WERI-Rb-1 (cell line): ENCODE measurements at regions not wholly inside any gene's neighbourhood (a gene's known extent, or its start where the extent isn't known, plus 50 kb on each side); places are given as distances from the start of the nearest gene placed in this dataset.

Source experiments
- DNase-seq: peaks from one replicate; pipeline ENCODE4 v3.0.0-alpha.2; 2020
- H3K27ac ChIP-seq: fragments of 250-450 bp; sonication (Bioruptor Pico); 2 replicates; pipeline ENCODE4 v1.5.1; 2020; ENCODE audit warnings: mild to moderate bottlenecking, moderate library complexity
- H3K27me3 ChIP-seq: fragments of 250-450 bp; sonication (Bioruptor Pico); 2 replicates; pipeline ENCODE4 v1.5.1; 2021; ENCODE audit warnings: mild to moderate bottlenecking, low read depth, moderate library complexity; ENCODE audit not compliant: insufficient read depth, severe bottlenecking
- H3K36me3 ChIP-seq: fragments of 250-450 bp; sonication (Bioruptor Pico); 2 replicates; pipeline ENCODE4 v1.5.1; 2020; ENCODE audit warnings: mild to moderate bottlenecking, moderate library complexity
- H3K4me3 ChIP-seq: 2 replicates; pipeline ENCODE4 v1.5.1; 2011; ENCODE audit warnings: low read depth, mild to moderate bottlenecking, control low read depth, low read length
- H3K9me3 ChIP-seq: fragments of 250-450 bp; sonication (Bioruptor Pico); 2 replicates; pipeline ENCODE4 v1.5.1; 2021; ENCODE audit warnings: mild to moderate bottlenecking, moderate library complexity; ENCODE audit not compliant: severe bottlenecking
- TF ChIP-seq, protein P1 (sequence below): IDR thresholded peaks from 2 replicates; pipeline ENCODE4 v1.5.1; 2011; ENCODE audit warnings: low read depth, mild to moderate bottlenecking, control low read depth, inconsistent platforms, low read length

DNA sequence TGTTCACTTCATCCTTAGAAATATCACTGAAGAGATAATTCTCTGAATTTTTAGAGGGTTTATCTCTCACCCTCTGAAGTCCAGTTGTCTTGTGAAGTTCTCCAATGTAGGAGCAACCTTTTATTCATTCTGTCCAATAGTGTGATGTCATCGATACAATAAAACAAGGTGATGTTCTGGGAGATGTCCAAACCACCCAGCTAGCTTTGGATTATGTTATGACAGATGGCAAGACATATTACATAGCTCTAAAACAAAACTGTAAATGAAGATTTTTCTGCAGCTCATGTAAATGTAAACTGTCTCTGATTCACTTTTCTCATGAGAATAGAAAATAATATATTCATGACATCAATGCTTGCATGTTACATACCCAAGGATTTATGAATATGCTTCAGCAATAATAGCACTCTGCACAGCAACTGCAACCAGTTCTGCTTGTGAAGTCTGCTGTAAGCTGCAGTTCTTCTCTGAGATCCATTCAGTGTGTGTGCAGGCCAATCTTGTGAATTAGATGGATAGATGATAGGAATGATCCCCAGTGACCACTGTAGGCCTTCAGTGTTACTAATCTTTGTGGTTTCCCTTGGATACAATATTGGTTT lies 172.6 kb upstream of the CDH12 start:
- H3K4me3 ChIP-seq = no peak overlapping the region
- no peaks in the 10 kb centered on the region for H3K36me3 ChIP-seq
- DNase-seq = no peak
- no peaks in the 10 kb centered on the region for H3K27me3 ChIP-seq
- no peak overlapping the region for H3K27ac ChIP-seq
- TF ChIP-seq, protein P1, sequence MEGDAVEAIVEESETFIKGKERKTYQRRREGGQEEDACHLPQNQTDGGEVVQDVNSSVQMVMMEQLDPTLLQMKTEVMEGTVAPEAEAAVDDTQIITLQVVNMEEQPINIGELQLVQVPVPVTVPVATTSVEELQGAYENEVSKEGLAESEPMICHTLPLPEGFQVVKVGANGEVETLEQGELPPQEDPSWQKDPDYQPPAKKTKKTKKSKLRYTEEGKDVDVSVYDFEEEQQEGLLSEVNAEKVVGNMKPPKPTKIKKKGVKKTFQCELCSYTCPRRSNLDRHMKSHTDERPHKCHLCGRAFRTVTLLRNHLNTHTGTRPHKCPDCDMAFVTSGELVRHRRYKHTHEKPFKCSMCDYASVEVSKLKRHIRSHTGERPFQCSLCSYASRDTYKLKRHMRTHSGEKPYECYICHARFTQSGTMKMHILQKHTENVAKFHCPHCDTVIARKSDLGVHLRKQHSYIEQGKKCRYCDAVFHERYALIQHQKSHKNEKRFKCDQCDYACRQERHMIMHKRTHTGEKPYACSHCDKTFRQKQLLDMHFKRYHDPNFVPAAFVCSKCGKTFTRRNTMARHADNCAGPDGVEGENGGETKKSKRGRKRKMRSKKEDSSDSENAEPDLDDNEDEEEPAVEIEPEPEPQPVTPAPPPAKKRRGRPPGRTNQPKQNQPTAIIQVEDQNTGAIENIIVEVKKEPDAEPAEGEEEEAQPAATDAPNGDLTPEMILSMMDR = no peak
- H3K9me3 ChIP-seq = no peaks in the 10 kb centered on the region

DNA sequence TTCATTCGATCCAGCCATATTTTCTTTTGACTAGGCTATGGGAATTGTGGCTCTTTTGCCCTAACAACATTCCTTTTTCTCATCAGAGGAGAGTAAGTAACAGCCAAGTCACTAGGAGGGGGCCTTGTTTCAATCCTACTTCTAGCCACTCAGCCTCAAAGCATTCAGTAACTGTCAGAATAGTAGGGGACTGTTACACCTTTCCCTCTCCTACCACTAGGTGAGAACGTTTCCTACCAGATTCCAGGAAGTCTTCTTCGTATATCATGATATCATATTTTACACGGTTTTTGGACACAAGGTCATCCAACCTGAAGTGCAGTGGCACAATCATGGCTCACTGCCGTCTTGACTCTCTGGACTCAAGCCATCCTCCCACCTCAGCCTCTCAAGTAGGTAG lies 171.3 kb upstream of the CDH12 start:
- no peaks in the 10 kb centered on the region for H3K27me3 ChIP-seq
- TF ChIP-seq, protein P1 = no peak
- no peaks in the 10 kb centered on the region for H3K36me3 ChIP-seq
- H3K9me3 ChIP-seq = no peaks in the 10 kb centered on the region
- H3K4me3 ChIP-seq = no peak overlapping the region
- H3K27ac ChIP-seq = no peak overlapping the region
- DNase-seq = no peak

DNA sequence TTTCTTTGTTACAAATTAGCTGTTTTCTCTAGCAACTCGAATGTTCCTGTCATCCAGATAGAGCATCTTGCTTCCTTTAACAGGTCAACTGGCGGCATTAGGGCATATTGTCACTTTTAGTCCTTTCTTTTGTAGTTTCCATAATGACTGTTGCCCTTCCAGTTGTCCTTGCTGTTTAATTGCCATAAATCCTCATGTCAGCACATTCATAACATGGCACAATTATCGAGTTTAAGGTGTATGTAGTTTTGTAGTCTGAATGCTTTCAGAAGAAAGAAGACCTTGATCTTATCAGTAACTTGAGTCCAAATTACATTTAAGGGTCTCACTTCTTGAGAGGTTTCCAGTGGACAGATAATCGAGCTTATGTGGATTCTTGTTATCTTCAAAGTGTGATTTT lies 161.7 kb upstream of the CDH12 start:
- Histone ChIP-seq H3K27ac (no peak overlapping the region), H3K27me3 (no peaks in the 10 kb centered on the region), H3K36me3 (no peaks in the 10 kb centered on the region), H3K9me3 (no peaks in the 10 kb centered on the region), H3K4me3 (no peak overlapping the region)
- TF ChIP-seq, protein P1 = no peak
- DNase-seq = no peak

DNA sequence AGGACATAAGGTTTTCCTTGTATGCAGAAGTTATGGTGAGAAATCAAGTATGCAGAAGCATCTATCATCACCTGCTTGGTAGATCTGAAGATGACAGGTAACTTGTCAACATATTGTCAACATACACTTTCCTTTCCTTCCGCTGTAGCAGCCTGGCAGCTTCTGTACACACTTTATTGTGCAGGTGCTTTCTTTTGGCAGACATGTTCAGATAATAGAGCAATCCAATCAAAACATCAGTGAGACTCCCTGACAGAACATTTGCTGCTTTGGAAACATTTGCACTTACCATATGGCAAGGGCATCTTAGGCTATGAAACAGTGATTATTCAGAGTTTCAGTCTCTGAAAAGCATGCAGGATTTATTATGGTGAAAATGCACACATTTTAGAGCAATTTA lies 161.1 kb upstream of the CDH12 start:
- H3K36me3 ChIP-seq = no peaks in the 10 kb centered on the region
- no peak for DNase-seq
- no peak overlapping the region for H3K27ac ChIP-seq
- H3K4me3 ChIP-seq = no peak overlapping the region
- H3K27me3 ChIP-seq = no peaks in the 10 kb centered on the region
- TF ChIP-seq, protein P1 = no peak
- H3K9me3 ChIP-seq = no peaks in the 10 kb centered on the region

DNA sequence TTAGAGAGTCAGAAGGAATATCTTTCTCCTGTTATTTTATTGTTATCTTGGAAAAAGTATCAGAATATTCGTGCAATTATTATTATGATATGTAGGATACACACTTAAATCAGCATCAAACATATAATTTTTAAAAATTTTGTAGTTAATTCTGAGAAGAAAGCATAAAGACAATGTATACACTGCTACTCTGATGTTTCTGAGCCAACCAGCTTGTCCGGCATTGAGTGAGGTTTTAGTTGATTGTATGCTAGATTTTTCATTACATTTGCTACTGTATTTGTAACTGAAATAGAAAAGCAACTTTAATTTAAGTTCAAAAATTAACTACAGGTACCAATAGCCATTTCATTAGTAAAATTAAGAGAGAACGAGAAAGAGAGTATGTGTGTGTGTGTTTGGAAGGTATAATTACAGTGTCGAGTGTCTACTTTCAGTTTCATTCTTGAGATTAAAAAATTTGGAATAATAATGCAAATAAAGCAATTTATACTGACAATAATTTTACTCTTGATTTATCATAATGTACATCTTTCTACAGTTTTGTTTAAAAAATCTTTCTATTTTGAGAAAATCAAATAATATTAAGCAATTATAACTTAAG lies 160.4 kb upstream of the CDH12 start:
- Histone ChIP-seq H3K4me3 (no peak overlapping the region), H3K36me3 (no peaks in the 10 kb centered on the region), H3K9me3 (no peaks in the 10 kb centered on the region), H3K27me3 (no peaks in the 10 kb centered on the region), H3K27ac (no peak overlapping the region)
- TF ChIP-seq, protein P1 = no peak
- no peak for DNase-seq

DNA sequence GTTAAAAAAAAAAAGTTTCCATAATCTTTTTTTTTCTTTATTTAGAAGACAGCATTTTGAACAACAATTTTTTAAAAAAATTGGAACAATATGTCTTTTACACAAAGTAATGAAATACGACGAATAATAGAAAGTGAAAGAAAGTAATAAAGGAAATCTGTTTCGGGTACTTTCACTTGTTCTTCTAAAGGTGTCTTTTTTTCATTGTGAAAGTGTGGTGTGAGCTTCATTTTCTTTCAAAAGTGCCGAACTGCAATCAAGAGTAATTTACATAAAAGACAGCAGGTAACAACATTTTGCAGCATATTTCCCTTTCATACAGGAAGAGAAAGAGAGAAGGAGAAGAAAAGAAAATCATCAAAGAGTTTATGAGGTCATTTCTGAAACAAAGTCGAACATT lies 159.7 kb upstream of the CDH12 start:
- Histone ChIP-seq H3K9me3 (no peaks in the 10 kb centered on the region), H3K4me3 (no peak overlapping the region), H3K27me3 (no peaks in the 10 kb centered on the region), H3K36me3 (no peaks in the 10 kb centered on the region), H3K27ac (no peak overlapping the region)
- TF ChIP-seq, protein P1 = no peak
- DNase-seq = no peak
